Inflammatory macrophage (primary cell): ENCODE measurements at regions not wholly inside any gene's neighbourhood (a gene's known extent, or its start where the extent isn't known, plus 50 kb on each side); places are given as distances from the start of the nearest gene placed in this dataset.
A peak's percentile ranks its signal among the peaks of the same experiment; 100 is the strongest.

Experiments
- DNase-seq, 2 donors: peaks; one replicate each; pipeline ENCODE4 v3.0.0-alpha.2; 2020 to 2022

- no peak for DNase-seq
Observed at GRCh38 chr4:81758574-81759264, 287.0 kb upstream of the RASGEF1B start.

DNA sequence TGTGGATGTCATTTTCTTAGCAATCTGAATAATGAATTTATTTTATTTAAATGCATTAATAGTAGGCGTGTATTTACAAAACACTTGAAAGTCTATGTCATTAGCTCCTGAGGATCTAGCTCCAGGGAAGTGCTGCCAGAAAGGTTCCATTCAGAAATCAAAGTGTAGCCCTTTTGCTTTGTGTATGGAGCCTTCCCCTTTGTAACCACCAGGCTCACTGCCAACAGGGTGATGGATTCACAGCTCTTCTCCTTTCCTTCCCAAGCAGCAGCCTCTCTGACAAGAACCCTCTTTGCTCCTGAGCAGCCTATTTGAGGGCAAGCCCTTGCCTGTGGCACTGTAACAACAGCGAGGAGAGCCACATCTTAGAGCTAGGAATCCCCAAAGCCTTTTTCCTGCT lies 286.0 kb upstream of the RASGEF1B start:
- peak; percentile 30 to 36 for DNase-seq

- no peak for DNase-seq
Observed at GRCh38 chr4:81756973-81757372, 285.3 kb upstream of the RASGEF1B start.

DNA sequence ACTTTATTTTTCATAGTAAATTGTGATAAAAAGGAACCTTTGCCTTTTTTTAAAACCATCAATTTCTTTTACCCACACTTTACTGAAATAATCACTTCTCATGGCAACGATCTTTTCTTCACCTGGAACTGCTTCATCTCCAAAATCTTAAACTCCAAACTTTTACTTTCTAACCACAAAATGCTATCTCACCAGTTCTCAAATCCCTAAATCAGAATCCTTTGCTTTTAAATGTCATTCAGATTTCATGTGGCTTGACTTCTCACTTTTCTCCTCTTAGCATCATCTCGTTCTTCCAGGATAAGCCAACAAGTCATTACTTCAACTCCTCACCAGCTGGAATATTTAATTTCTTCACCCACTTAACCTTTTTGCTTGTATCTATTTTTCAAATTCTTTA lies 284.3 kb upstream of the RASGEF1B start:
- DNase-seq: no peak

DNA sequence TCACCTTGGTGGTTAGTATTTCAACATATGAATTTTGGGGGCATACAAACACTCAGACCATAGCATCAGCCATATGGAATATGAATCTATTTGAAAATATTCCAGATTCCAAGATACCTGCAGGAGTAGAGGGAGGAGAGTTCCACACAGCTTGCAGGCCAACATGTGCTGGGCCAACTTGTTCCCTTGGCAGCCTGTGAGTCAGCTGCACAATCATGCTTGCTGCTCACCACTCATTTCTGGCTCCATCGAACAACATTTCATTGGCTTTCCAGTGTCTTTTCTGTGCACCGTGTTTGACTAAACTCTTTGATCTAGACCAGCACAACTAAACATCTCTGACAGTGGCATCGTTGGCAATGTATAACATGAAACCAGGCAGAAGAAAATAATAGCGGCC lies 282.5 kb upstream of the RASGEF1B start:
- DNase-seq: no peak

DNA sequence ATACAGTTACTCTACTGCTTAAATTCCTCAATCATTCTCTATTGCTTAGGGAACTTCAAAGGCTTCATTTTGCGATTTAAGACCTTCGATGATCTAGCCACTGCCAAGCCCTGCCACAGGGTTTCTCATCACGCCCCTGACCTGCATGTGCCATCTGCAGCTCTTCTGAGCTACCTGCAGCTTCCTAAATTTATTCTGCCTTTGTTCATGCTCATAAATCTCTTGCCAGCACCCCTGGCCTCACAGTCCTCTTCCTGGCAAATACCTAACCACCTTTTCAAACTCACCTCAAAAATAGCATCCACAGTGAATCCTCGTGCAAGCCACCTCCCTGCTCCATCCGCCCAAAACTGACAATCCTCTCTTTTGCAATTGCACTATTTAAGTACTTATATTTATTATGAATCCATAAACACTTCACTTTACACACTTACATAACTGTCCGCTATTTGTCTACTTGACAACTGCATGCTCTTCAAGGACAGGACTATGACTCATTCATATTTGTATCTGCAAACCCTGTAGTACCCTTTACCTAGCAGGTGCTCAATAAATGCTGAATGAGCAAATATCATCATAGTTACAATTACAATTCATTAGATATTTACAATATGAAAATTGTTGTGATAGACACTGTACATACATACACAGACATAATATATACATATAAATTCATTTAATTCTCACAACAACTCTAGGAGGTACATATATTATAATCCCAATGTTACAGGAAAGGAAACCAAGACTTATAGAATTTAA lies 280.0 kb upstream of the RASGEF1B start:
- no peak for DNase-seq

GRCh38 chr4:81747242-81747930 lies 275.7 kb upstream of the RASGEF1B start:
- peak; percentile 80 to 82 for DNase-seq

DNA sequence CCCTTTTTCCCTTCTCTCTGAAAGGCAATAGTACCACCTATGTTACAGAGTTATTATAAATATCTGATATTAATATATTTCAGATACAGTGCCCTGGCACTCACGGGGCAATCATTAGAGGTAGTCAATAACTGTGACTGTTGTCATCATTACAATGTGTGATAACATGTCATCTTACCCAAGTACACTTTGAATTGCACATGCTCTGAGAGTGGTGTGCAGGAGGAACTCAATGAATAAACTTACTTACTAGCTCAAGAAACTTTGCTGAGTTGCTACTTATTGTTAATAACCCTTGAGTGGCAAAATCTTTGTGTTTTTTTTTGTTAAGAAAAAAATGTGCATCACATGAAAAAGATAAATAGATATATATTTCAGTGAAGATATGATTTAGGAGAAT lies 275.1 kb upstream of the RASGEF1B start:
- peak; percentile 52 to 56 for DNase-seq

- DNase-seq: no peak
Observed at GRCh38 chr4:81746071-81746470, 274.4 kb upstream of the RASGEF1B start.

- DNase-seq: no peak
Observed at GRCh38 chr4:81745050-81745449, 273.3 kb upstream of the RASGEF1B start.

DNA sequence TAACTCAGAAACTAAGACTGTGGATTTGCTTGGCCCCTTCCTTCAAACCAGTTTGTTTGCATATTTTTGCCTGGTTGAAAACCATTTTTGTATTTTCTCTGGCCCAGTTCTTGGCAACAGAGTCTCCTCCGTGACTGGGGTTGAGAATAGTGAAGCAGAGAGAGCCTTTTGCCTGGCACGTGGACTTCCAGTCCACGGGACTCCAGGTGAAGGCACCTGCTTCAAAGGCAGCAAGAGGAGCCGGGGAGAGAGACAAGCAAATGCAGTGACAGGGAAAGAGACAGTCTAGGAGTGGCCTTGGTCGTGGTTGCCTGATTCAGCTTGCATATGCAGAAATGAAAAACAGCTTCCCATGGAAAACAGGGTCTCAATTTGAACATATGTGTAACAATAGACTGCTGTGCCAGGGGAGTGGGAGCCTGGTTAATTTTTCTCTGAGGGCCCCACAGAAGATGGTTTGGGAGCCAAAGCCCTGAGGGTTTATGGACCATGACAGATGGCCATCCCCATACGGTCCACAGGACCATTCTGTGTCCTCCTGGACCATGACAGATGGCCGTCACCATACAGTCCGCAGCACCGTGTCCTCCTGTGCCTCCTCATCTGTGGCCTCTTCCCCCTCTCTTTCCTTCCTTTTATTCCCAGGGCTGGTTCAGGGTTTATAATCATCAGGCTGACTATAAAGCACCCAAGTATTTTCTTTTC lies 272.2 kb upstream of the RASGEF1B start:
- no peak for DNase-seq

- peak; percentile 65 to 82 for DNase-seq
Observed at GRCh38 chr4:81740487-81740886, 268.8 kb upstream of the RASGEF1B start.

DNA sequence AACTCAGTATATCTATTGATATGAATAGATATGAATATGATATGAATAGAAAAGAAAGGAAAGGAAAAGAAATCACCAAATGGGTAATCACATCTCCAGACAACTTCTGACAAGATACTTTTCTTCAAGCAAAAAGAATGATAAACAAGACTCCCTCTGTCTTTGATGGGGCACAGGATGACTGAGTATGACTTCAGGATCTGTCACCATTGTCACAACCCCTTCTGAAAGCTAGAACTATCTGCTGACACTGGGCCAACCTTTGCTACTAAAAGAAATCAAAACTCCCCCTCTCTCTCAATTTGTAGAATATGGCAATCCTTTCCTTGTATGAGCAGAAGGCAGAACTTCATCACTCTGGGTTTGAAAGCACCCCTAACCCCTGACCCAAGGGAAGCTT lies 267.2 kb upstream of the RASGEF1B start:
- DNase-seq: no peak

- DNase-seq: no peak
Observed at GRCh38 chr4:81737865-81738559, 266.3 kb upstream of the RASGEF1B start.

- DNase-seq: peak; percentile 32 to 39
Observed at GRCh38 chr4:81736324-81736723, 264.6 kb upstream of the RASGEF1B start.

DNA sequence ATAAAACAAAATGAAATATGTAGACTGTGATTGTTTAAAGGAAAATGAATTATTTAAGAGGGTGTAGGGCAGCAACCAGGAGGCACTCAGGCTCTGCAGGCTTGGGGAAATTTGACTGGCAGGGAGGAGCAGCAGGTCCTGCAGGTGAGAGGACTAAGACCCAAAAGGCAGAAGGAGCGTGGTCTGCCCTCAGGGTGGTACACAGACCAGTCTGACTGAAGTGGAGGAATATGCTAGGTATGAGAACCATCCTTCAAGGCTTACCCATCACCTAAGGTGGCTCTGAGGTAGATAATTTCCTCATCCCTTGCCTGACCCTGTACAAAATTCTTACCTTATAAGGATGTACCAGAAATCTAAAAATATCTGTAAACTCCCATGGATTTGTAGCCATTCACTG lies 261.3 kb upstream of the RASGEF1B start:
- no peak for DNase-seq

- DNase-seq: peak; percentile 91 to 97
Observed at GRCh38 chr4:81724925-81725329, 253.2 kb upstream of the RASGEF1B start.

GRCh38 chr4:81723927-81724587 lies 252.3 kb upstream of the RASGEF1B start:
- DNase-seq: peak; percentile 21 to 42

DNA sequence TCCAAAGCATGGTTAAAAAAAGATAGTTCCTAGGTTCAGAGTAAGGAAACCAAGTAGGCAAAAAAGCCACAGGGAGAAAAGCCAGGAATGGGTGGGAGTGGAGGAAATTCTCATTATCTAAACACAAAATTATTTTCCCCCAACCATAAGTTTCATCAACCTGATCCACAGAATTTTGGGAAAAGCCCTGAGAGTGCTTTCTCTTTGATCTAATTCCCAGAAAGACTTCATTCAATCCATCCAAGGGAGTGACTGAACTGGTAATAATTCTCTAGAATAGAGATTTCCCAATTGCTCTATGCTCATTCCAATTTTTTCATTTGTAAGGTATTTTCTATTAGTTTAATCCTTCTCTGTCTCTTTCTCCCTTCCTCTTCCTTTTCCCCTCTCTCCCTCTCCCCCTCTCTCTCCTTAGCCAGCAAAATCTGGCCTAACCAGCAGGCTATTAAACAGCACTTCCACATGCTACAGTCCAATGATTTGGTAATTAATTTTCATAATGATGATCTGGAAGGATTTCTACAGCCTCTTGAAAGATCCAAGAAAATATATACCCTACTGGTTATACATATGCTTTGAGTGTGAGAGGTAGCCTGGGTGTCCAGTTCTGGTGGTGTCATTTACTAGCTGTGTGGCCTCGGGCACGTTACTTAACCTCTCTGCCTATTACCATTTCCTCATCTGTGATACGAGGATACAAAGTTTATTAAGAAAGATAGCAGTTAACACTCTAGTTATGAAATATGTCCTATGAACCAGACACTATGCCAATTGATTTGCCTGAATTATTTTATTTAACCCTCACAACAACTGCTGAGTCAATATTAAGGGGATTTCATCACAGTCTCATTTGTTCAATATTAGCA lies 251.5 kb upstream of the RASGEF1B start:
- DNase-seq: peak; percentile 23

DNA sequence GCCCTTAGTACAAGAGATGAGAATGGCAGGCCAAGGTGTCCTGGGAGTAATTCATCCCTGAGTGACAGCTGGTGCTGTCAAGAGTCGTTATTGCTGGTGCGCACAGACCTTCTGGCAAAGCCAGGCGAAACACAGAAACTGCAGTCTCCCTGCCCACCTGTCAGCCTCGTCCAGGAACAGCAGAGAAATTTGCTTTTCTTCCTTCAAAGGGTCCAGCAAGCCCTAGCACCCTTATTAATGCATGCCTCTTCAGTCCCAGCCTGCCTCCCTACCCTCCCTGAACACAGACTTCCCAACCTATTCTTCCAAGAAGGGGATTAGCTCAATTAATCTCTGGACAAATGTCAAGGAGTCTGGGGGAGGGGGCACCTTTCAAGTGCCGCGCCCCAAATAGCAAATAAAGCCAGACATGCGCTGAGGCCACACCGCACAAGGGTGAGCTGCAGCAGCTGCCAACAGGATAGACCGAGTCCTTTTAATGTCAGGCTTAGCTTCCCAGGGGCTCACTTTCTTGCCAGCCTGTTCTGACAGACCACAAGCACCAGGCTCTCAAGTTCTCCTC lies 250.7 kb upstream of the RASGEF1B start:
- DNase-seq: no peak
